ENCODE measurements at regions not wholly inside any gene's neighbourhood (a gene's known extent, or its start where the extent isn't known, plus 50 kb on each side); places are given as distances from the start of the nearest gene placed in this dataset.

DNA sequence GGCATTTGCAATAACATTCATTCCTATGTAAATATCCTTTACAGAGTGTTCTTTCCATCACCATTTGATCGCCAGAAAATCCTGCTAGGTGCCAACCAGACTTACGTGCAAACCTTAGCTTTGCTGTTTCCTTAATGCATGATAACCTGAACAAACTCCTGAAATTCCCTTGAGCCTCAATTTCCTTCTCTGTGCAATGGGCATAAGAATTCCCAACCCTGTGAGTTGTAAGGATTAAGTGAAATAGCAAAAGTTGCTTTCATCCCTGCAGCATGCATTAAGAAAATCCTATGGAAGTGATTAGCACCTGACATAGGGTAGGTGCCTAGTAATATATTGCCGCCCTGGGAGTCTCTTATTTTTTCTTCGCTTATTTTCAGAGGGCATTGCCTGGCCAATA is 272.7 kb downstream of the MAF start:
- DNase-seq = no peak

DNA sequence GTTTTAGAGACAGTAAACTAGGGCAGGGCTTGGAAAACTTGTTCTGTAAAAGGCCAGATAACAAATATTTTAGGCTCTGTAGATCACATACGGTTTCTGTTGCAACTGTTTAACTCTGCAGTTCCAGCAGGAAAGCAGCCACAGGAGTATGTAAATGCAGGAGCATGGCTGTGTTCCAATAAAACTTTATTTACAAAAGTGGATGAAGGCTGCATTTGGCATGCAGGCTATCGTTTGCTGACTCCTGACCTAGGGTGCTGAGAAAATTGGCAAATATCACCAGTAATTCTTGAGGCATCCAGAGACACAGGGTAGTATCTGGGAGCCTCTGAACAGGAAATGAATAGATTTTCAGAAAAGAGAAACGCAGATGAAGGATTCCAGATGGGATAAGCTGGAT is 274.0 kb downstream of the MAF start:
- DNase-seq = no peak

- no peak for DNase-seq
Measured at GRCh38 chr16:79325226-79325945, 275.2 kb downstream of the MAF start.

DNA sequence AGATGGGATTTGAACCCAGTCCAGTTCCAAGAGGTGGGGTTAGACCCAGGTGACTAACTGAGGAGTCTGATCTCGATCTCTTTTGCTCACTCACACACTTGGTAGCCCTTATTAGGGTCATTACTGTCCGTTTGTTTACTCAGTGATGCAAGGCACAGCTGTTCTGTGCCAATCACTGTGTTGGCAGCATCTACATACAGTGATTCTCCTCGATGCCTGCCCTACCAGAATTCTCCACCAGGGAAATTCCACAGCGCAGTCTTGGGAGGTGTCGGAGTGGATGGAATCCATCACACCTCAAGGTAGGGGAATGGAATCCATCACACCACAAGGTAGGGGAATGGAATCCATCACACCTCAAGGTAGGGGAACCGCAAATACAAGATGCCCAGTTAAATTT is 279.6 kb downstream of the MAF start:
- DNase-seq = no peak

DNA sequence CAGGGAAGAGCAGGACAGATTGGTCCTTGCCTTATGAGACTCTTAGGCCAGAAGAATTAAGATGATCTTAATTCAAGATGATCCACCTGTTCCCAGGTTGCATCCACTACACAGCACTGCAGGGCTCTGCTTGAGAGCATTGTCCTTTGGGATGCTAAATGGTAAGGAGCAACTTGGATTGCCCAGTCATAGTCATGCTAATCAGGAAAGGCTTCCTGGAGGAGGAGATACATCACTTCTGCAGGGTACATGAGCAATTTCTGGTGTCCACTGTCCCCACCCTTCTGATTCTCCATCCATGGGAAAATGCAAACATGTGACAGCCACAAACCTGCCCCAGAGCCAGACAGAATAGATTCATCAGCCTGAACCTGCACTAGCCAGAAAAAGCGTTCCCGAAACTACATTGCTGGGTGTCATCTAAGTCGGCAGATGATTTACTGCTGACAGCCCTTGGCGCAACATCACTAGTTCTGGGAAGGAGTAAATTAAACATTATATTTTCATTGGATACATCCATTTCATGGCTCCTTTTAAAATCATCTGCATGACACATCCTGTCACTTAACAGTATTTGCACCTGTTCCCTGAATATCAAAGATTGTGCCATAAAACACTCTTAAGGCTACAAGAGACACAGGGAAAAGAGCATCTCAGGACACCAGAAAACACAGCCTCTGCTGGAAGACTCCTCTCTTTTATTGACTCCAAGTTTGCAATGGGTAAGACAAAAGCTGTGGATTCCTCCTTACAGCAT is 282.2 kb downstream of the MAF start:
- DNase-seq = no peak

GRCh38 chr16:79317521-79317920 is 283.0 kb downstream of the MAF start:
- DNase-seq = no peak

GRCh38 chr16:79317026-79317425 is 283.5 kb downstream of the MAF start:
- DNase-seq = no peak

DNA sequence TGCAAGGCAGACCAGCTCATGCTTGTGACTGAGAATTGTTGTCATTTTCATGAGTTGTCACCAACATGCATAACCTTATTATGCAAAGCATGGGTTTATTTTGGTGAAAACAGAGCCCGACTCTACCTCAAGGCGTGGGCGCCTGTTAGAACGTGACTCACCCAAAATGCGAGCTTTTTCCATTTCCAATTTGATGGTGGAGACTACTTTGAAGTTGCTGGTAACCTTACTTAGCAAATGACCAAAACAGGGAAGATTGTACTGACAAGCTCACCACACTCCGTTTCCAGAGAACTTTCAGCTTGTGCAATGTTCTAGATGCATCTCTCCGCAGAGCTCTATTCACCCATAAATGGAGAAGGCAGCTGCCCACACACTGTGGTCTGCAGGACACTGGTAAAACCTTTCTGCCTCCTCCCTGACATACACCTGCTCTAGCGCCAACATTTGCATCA is 284.5 kb downstream of the MAF start:
- DNase-seq = no peak

- DNase-seq = no peak
Measured at GRCh38 chr16:79312502-79312901, 288.0 kb downstream of the MAF start.

- DNase-seq = no peak
Measured at GRCh38 chr16:79310710-79311109, 289.8 kb downstream of the MAF start.

GRCh38 chr16:79309606-79310005 is 290.9 kb downstream of the MAF start:
- no peak for DNase-seq

DNA sequence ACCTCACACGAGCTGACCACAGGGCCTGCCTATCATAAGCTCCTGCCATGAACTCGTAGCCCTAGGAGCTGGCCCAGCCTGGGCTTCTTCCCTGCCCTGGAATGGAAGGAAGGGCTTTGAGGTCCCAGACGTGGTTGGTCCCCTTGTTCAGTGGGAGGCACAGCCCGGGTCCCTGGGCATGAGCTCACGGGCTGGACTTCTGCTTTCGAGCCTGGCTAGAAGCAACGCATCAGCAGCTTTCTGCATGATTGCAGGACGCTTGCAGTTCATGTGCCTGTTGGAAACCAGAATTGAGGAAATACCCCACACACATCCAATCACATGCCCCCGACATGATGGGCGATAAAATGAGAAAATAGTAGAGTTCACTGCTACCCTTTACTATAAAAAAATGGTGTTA is 293.3 kb downstream of the MAF start:
- no peak for DNase-seq

- no peak for DNase-seq
Measured at GRCh38 chr16:79305074-79305473, 295.5 kb downstream of the MAF start.

DNA sequence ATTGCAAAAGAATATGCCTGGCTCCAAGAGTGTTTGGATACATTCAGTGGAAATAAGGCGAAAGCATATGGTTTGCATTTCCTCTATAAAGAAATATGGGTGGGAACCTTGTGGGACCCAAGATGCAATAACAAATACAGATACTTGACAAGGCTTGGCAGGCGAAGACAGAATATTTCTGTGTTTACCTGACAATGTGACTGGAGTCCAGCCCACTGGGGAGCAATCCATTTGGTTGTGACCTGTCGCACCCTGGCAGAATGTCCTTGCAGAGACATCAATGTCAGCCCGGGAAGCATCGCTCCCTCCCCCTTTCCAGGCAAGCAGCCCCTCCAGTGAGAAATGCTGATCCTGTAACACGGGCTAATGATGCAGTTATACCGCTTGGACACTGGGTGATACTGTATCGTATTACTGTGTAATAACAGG is 296.6 kb downstream of the MAF start:
- no peak for DNase-seq

GRCh38 chr16:79303206-79303605 is 297.3 kb downstream of the MAF start:
- DNase-seq = no peak

DNA sequence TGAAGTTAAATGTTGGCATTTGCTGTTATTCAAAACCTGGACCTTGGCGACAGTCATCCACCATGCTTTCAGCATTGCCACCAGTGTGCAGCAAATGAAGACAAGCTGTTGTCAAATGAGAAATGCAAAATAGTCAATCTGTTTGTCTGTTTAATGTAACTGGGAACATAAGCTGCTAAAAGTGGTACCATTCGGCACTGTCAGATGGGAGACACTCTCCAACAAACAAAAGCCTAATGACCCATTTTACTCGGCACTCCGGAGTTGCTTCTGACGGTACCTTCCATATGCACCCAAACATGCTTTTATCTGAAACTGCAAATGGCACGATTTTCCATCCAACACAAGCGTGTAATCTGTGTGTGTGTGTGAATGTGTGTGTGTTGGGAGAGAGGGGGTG is 297.8 kb downstream of the MAF start:
- no peak for DNase-seq

DNA sequence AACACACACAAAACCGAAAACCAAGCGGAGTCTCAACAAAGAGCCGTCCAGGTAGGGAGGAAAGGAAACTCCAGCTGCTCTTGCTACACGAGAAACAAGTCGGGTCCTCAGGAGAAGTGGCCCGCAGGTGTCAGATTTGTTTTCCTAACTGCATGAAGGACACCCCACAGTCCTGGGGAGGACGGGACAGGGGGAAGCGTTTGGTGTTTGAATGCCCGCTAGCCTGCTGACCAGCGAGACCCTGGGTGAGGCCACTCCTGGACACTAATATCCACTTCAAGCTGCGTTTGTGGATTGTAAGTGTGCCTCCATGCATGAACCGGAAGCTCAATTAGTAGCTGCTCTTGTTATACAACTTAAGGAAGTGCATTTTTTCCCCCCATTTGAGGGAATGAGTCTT is 299.5 kb downstream of the MAF start:
- DNase-seq = no peak

DNA sequence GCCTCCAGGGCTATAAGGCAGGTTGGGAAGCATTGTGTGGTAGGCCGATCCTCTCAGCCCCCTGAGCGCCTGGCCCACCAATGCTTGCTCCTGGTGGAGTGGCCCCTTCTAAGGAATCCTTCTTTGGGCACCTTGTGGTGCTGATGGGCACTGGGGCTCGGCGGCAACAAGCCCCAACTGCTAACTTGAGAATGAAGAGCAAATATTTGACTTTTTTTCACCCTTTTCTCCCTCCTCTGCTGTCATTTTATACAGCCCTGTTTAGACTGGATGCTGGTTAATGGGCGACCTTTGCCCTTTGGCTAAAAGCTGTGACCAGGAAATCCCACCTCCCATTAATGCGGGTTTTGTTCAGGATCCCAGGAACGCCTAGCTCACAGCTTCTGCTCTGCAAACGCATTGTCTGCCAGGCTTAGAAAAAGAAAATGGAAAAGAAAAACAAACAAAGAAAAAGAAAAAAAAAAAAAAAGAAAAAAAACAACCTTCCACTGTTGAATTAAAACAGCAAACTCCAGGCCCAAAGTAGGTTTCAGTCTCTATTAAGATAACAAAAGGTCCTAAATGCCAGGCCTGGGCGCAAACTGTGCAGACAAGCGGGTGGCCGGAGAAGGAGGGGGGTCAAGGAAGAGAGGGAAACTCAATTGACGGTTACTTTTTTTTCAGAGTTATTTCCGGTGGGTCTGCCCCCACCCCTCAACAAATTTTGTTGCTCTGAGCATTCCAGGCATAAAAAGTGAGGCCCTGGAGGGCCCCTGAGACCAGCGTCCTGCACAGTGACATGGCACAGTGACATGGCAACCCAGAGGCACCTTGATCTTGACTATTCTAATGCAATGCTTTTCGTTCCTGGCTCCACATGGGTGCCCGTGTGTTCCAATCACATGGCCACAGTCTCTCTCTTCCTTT is 301.4 kb downstream of the MAF start:
- DNase-seq = no peak

GRCh38 chr16:79298476-79298875 is 302.1 kb downstream of the MAF start:
- DNase-seq = no peak

DNA sequence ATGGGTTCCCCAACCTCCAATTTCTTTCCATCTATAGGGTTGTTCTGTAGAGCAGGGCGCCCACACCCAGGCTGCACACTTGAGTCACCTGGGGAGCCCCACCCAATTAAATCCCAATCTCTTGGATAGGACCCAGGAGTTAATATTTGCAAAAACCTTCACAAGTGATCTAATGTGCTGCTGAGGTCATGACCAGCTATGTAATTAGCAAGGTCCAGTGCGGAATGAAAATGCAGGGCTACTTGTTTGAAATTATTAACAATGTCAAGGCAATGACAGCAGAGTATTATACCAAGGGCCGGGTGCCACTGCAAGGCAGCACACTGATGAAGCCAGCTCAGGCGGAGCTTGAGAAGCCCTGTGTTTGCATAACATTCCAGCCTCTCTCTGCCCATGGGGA is 302.7 kb downstream of the MAF start:
- DNase-seq = no peak

GRCh38 chr16:79297296-79297695 is 303.2 kb downstream of the MAF start:
- DNase-seq = no peak

- no peak for DNase-seq
Measured at GRCh38 chr16:79296491-79296890, 304.0 kb downstream of the MAF start.

DNA sequence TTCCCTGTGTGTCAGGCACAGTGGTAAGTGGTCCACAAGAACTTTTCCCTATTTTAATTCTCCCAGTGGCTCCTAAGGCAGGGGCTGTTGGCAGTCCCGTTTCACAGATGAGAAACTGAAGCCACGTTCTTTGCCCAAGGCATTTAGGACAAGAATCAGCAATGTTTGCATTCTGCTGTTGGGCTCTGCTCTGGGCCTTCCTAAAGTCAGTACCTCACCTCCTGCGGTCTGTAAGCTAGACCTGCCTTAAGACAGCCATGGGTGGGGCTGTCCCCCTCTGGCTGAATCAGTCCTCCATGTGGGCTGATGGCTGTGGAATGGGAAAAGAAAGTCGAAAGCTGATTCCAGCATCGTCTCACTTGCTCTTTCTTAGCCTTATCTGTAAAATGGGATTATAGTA is 304.8 kb downstream of the MAF start:
- no peak for DNase-seq

DNA sequence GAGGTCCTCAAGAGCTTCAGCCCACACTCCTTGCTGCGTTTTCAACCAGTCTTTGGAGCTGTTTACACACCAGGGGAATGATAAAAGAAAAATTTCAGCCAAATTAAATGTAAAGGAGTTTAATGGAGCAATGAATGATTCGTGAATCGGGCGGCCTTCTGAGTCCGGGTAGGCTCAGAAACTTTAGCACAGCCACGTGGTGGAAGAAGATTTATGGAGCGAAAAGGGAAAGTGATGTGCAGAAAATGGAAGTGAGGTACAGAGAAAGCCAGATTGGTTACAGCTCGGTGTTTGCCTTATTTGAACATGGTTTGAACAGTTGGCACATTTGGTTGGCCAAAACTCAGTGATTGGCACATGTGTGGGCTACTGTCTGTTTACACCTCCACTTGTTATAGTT is 305.4 kb downstream of the MAF start:
- no peak for DNase-seq
